ENCODE measurements at regions not wholly inside any gene's neighbourhood (a gene's known extent, or its start where the extent isn't known, plus 50 kb on each side); places are given as distances from the start of the nearest gene placed in this dataset.
"Not testable (repeated sequence)": the region's sequence is repeated elsewhere in the genome, so short reads cannot be mapped to it uniquely, and the experiment has no call there.

GRCh38 chr5:108528655-108529054 lies 146.8 kb upstream of the FBXL17 start:
- no peak for DNase-seq

- DNase-seq: no peak
Observed at GRCh38 chr5:108524564-108524963, 142.7 kb upstream of the FBXL17 start.

- no peak for DNase-seq
Observed at GRCh38 chr5:108523360-108523759, 141.5 kb upstream of the FBXL17 start.

DNA sequence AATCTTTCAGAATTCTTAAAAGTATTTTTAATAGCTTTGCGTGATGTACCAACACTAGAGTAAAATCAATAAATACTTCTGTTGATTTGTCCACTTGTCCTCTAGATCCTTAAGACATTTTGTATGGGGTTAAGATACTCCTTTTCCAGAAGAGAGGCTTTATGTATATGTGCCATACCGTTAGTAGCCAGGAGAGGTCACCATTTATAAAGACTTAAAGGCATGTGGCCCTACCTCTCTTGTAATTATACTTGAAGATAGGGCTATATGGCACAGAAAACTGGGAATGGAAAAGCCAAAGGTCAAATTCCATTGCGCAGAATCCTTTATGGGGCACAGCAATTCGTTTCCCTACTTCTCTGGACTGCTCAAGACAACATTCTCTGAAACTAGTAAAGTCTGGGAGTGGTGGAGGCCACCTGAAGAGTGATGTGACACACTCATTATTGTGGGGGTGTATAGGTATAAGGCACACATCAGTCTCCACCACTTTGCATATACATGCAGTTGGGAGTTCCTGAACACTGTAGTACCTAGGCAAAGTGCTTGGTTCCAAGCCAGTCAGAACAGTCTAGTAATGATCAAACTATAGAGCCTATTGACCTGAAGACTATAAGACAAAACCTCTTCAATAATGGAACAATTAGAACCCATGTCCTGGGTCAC lies 140.1 kb upstream of the FBXL17 start:
- no peak for DNase-seq

- DNase-seq: no peak
Observed at GRCh38 chr5:108521011-108521700, 139.3 kb upstream of the FBXL17 start.

GRCh38 chr5:108516785-108517184 lies 134.9 kb upstream of the FBXL17 start:
- no peak for DNase-seq

- no peak for DNase-seq
Observed at GRCh38 chr5:108515517-108516105, 133.7 kb upstream of the FBXL17 start.

DNA sequence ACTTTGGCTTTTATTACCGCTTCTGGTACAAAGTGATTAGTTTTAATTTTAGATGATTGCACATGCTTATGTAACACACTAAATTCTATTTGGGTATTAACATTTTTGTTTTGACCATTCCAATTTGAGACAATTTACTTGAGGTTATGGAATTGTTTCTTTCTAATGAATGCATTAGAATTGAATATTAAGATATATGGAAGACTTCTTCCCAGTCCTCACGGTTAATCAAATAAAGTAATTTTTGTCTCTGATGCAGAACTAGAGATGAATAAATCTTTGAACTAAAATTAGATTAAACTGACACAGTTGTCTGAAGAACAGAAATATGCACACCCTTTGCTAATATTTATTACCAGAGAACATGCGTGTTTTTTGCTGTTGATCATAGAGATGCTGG lies 127.1 kb upstream of the FBXL17 start:
- DNase-seq: no peak

GRCh38 chr5:108507631-108508030 lies 125.7 kb upstream of the FBXL17 start:
- DNase-seq: no peak

DNA sequence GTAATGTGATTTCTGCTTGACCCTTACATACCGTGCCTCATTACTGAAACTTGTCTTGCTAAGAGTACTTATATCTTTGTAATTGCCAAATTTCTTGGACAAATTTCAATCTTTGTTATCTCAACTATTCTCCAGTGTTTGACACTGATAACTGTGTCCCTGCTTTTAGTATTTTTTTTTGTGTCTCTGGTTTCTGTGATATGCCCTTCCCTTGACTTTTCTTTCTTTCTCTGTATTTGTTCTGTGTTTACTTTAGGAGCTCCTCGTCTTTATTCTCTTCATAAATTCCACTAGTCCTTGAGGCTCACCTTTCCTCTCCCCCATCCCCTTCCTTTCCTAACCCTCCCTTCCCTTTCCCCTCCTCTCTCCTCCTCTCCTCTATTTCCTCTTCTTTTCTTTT lies 123.7 kb upstream of the FBXL17 start:
- no peak for DNase-seq

GRCh38 chr5:108504974-108505373 lies 123.1 kb upstream of the FBXL17 start:
- no peak for DNase-seq

DNA sequence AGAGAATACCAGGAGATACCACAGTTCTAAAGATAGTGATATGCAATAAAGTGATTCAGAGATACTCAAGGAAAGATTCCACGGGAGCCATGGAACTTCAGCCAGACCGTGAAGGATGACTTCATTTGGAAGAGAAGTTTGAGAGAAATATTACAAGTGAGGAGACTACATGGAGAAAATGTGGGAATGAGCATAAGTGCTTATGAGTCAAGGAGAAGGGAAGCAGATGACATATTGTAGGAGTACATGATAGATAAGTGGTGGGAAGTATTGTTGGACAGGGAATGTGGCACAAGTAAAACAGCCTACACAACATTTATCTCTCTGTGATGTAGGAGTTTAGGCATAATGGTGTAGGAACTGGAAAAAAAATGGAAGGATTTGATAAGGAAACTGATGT lies 122.1 kb upstream of the FBXL17 start:
- no peak for DNase-seq

DNA sequence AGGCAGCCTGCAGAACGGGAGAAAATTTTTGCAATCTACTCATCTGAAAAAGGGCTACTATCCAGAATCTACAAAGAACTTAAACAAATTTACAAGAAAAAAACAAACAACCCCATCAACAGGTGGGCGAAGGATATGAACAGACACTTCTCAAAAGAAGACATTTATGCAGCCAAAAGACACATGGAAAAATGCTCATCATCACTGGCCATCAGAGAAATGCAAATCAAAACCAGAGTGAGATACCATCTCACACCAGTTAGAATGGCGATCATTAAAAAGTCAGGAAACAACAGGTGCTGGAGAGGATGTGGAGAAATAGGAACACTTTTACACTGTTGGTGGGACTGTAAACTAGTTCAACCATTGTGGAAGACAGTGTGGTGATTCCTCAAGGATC lies 113.7 kb upstream of the FBXL17 start:
- DNase-seq: not testable (repeated sequence)

DNA sequence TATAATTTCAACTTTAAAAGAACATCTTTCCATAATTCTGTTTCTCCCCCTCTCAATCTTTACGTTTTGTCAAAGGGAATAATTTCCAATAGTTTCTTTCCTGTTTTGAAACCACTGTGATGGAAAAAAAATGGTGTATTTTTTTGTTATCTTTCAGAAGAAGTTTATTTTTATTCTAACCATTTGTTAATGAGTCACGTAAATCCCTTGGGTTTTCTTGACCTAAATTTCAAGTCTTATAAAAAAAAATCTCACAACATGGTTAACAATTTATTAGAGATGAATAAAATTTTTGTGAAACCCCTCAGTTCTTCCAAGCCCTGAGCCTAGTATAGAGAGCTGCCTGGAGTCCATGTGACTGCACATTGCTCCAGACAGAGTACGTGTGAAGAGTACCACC lies 106.1 kb upstream of the FBXL17 start:
- DNase-seq: no peak

- DNase-seq: no peak
Observed at GRCh38 chr5:108484035-108484434, 102.1 kb upstream of the FBXL17 start.

- DNase-seq: no peak
Observed at GRCh38 chr5:108481355-108481931, 99.5 kb upstream of the FBXL17 start.

GRCh38 chr5:108472237-108472636 lies 90.3 kb upstream of the FBXL17 start:
- DNase-seq: no peak

GRCh38 chr5:108467563-108467962 lies 85.7 kb upstream of the FBXL17 start:
- no peak for DNase-seq

- no peak for DNase-seq
Observed at GRCh38 chr5:108461628-108462367, 79.9 kb upstream of the FBXL17 start.

GRCh38 chr5:108459769-108460168 lies 77.9 kb upstream of the FBXL17 start:
- DNase-seq: no peak

GRCh38 chr5:108451269-108451668 lies 69.4 kb upstream of the FBXL17 start:
- no peak for DNase-seq

DNA sequence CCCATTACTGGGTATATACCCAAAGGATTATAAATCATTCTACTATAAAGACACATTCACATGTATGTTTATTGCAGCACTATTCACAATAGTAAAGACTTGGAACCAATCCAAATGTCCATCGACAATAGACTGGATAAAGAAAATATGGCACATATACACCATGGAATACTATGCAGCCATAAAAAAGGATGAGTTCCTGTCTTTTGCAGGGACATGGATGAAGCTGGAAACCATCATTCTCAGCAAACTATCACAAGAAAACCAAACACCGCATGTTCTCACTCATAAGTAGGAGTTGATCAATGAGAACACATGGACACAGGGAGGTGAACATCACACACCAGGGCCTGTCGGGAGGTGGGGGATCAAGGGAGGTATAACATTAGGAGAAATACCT lies 62.2 kb upstream of the FBXL17 start:
- not testable (repeated sequence) for DNase-seq

GRCh38 chr5:108442063-108442651 lies 60.3 kb upstream of the FBXL17 start:
- DNase-seq: not testable (repeated sequence)
